Skeletal muscle satellite cell (primary cell): ENCODE measurements at regions not wholly inside any gene's neighbourhood (a gene's known extent, or its start where the extent isn't known, plus 50 kb on each side); places are given as distances from the start of the nearest gene placed in this dataset.

Experiments
- H3K27me3 ChIP-seq: 2 replicates; pipeline ENCODE4 v1.7.0; 2013; ENCODE audit warnings: low read length; ENCODE audit not compliant: control insufficient read depth, insufficient read depth
- H3K36me3 ChIP-seq: 2 replicates; pipeline ENCODE4 v1.7.0; 2013; ENCODE audit warnings: mild to moderate bottlenecking, control low read depth, low read length; ENCODE audit not compliant: insufficient read depth
- H3K4me1 ChIP-seq: 2 replicates; pipeline ENCODE4 v1.7.0; 2013; ENCODE audit warnings: low read length; ENCODE audit not compliant: control insufficient read depth, insufficient read depth
- H3K4me2 ChIP-seq: 2 replicates; pipeline ENCODE4 v1.7.0; 2013; ENCODE audit warnings: mild to moderate bottlenecking, low read length
- H3K4me3 ChIP-seq: 2 replicates; pipeline ENCODE4 v1.7.0; 2013; ENCODE audit warnings: low read length
- H3K9ac ChIP-seq: 2 replicates; pipeline ENCODE4 v1.7.0; 2013; ENCODE audit warnings: mild to moderate bottlenecking, low read depth, low read length, moderate library complexity
- H3K9me3 ChIP-seq: replicated peaks from 2 replicates; pipeline ENCODE4 v1.7.0; 2013; ENCODE audit warnings: mild to moderate bottlenecking, control low read depth, low read length

DNA sequence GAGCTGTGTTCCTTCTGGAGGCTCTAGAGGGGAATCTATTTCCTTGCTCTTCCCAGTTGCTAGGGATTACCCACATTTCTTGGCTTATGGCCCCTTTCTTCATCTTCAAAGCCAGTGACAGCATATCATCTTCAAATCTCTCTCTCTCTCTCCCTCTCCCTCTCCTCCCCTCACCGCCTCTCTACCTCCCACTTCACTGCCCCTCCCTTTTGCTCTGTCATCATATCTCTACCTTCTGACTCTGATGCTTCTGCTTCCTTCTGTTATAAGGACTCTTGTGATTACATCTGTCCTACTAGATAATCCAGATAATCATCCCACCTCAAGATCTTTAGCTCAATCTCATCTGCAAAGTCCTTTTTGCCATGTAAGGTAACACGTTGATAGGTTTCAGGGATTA is 93.1 kb upstream of the TEX13D start:
- Histone ChIP-seq H3K36me3 (no peaks in the 10 kb centered on the region), H3K9me3 (no peaks in the 10 kb centered on the region), H3K27me3 (no peaks in the 10 kb centered on the region), H3K4me1 (no peaks in the 10 kb centered on the region), H3K9ac (no peak overlapping the region), H3K4me2 (no peak overlapping the region), H3K4me3 (no peak overlapping the region)

DNA sequence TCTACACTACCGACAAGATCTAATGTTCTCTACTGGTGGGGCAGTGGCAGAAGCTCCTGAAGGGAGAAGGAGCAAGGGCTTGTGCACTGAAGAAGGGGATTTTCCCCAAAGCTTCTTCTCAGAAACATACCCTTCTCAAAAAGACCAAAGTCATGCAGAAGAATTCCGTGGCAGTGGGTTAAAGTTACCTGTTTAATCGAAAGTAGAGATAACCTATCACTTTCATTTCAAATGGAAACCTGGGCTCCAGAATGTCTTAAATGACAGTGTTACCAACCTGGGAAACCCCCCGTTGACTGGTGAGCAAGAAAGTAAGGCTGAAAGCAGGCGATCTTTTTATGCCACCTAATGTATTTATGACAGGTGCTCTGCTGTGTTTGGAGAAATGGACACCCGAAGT is 92.5 kb upstream of the TEX13D start:
- Histone ChIP-seq H3K27me3 (no peaks in the 10 kb centered on the region), H3K4me2 (no peak overlapping the region), H3K9me3 (no peaks in the 10 kb centered on the region), H3K36me3 (no peaks in the 10 kb centered on the region), H3K4me3 (no peak overlapping the region), H3K9ac (no peak overlapping the region), H3K4me1 (no peaks in the 10 kb centered on the region)

DNA sequence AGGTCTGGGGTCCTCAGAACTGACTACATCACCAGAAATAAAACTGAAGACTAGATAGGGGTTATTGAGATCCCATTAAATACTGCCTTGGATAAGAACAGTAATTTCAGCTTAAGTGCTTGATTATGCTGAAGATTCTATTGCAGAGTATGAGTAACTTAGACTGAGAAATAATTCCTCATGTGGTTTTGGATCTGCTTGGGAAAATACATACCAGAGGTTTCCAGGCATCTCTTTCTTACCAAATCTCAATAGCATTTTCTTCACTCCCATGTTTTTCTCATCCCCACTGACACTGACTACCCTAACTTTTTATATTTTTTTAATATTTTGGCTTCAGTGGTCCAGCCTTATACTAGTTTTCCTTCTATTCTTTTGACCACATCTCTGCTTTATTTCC is 92.0 kb upstream of the TEX13D start:
- Histone ChIP-seq H3K27me3 (no peaks in the 10 kb centered on the region), H3K4me2 (no peak overlapping the region), H3K36me3 (no peaks in the 10 kb centered on the region), H3K4me3 (no peak overlapping the region), H3K9ac (no peak overlapping the region), H3K9me3 (no peaks in the 10 kb centered on the region), H3K4me1 (no peaks in the 10 kb centered on the region)

DNA sequence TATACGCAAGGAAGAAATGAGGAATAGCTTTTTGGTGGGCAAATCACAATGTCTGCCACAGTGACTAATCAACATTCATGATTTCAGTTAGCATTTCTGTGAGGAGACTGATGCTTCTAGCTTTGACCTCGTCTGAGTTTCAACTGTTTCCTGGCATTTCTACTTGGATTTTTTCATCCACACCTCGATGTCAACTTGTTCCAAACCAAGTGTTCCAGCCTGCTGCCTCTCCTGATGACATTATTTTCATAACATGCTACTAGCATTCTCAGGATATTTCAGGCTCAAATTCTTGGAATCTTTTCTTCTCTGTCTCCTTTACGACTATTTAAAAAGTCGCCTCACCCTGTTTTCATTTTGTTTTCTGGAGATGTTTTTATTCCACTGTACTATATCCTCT is 90.3 kb upstream of the TEX13D start:
- no peaks in the 10 kb centered on the region for H3K4me1 ChIP-seq
- H3K9me3 ChIP-seq: no peaks in the 10 kb centered on the region
- H3K27me3 ChIP-seq: no peaks in the 10 kb centered on the region
- no peak overlapping the region for H3K9ac ChIP-seq
- H3K36me3 ChIP-seq: no peaks in the 10 kb centered on the region
- H3K4me2 ChIP-seq: no peak overlapping the region
- no peak overlapping the region for H3K4me3 ChIP-seq

DNA sequence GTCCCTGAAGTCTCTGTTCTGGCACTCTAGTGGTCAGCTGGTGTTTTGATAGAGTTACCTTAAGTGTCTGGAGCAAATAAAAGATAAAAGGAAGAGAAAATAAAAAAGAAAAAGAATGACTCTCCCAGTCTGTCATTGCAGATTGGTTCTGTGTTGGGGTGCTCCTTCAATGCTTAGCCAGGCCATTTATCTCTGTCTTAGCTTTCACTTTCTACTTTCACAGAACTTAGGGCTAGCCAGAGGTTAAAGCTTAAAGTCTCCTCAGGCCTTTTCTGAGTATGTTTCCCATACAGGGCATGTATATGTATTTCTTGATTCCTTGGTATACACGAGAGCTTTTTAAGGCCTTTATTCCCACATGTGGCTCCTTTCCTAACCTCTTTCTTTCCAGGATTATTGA is 83.1 kb upstream of the TEX13D start:
- H3K36me3 ChIP-seq: no peaks in the 10 kb centered on the region
- H3K4me2 ChIP-seq: no peak overlapping the region
- H3K27me3 ChIP-seq: no peaks in the 10 kb centered on the region
- H3K4me3 ChIP-seq: no peak overlapping the region
- H3K9me3 ChIP-seq: no peaks in the 10 kb centered on the region
- H3K9ac ChIP-seq: no peak overlapping the region
- no peaks in the 10 kb centered on the region for H3K4me1 ChIP-seq

DNA sequence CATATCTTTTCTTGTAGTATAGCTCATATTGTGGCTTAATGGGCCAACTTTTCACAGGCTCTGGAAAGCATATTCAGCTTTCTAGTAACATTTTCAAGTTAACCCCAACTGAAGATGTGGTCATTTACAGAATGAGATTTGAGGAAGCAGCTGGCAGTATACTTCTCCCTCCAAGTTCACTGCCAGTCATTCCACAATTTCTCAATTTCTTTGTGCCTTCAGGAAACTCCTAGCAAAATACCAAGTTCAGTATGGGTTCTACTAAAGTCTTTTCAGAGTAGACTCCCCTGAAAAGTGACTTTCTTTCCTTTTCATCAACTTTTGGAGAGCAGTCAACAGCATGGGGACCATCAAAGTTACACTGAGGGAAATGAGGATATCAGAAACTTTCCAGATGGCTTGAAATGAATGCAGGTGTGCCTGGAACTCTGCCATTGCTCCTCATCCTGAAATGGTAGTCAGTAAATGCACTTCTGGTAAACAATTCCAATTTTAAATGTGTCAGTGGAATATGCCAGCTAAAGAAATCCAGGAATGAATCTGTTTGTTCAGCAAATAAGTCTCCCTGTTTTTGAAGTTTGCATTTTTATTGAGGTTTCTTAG is 81.5 kb upstream of the TEX13D start:
- H3K4me2 ChIP-seq: no peak overlapping the region
- no peak overlapping the region for H3K9ac ChIP-seq
- no peak overlapping the region for H3K4me3 ChIP-seq
- H3K27me3 ChIP-seq: no peaks in the 10 kb centered on the region
- H3K4me1 ChIP-seq: no peaks in the 10 kb centered on the region
- H3K9me3 ChIP-seq: no peaks in the 10 kb centered on the region
- H3K36me3 ChIP-seq: no peaks in the 10 kb centered on the region

DNA sequence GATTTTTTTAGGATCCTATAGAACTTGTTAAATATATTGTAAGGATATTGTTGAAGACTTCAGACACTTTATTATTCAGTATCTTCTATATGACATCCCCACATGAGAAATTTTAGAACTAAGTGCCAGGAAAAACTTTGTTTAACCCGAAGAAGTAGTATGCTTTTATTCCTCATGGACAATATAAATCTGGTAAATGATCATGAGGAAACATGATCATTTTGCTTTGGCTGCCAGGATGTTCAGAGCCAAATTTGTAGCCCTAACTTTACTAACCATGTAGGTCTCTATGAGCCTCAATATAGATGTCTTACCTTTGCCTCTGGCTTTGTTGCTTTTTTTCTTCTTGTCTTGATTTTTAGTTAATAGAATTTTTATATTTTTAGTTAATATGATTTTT is 77.8 kb upstream of the TEX13D start:
- Histone ChIP-seq H3K9ac (no peak overlapping the region), H3K4me3 (no peak overlapping the region), H3K4me1 (no peaks in the 10 kb centered on the region), H3K9me3 (no peaks in the 10 kb centered on the region), H3K36me3 (no peaks in the 10 kb centered on the region), H3K4me2 (no peak overlapping the region), H3K27me3 (no peaks in the 10 kb centered on the region)

DNA sequence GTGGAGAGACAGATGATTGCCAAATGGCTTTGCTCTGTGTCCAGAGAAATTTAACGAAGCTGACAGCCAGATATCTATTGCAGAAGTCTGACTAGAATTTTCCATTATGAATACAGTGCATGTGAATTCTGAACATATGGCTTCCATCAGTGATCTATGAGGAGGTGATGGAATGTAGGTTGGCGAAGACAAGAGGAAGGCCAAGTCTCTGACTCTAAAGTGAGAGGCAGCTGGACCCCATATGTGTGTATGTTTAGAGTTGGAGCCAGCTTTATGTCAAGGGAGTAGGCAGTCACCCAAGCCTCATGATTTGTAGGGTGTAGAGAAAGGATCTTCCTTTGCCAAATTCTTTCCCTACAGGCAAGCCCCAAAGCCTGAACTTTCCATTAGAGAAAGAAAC is 76.2 kb upstream of the TEX13D start:
- Histone ChIP-seq H3K4me1 (no peaks in the 10 kb centered on the region), H3K36me3 (no peaks in the 10 kb centered on the region)

DNA sequence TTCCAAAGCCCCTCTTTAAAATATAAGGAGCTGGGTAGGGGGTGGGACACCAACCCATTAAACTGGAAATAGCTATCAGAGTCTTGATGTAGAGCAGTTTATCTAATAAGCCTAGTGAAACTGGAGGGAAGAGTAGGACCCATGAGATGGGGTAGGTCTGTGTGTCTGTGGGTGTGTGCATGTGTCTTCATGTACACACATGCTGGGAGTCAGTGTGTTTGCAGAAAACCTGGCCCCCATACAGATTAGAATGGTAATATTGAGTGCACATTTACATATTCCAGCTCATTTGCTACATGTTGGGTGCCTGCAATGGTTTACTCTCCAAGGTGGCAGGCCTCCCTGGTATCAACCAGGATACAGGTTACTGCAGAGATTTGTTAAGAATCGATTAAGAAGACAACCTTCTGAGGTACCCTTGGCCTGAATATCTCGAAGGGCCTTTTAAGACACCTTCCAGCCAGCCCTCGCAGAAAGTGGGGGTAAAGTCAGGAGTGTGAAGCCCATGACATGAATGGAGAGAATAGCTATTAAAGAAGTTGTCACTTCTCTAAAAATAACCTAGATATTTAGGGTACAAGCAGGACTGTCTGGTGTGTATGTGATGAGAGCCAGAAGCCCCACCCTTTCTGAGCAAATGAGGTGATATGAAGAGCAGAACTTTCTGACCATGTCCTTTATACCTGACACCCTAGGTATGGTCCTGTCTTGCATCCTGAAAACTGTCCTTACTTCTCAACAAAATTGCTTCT is 75.7 kb upstream of the TEX13D start:
- no peaks in the 10 kb centered on the region for H3K36me3 ChIP-seq
- no peaks in the 10 kb centered on the region for H3K9me3 ChIP-seq
- no peaks in the 10 kb centered on the region for H3K4me1 ChIP-seq
- no peak overlapping the region for H3K4me3 ChIP-seq
- no peak overlapping the region for H3K9ac ChIP-seq
- no peaks in the 10 kb centered on the region for H3K27me3 ChIP-seq
- no peak overlapping the region for H3K4me2 ChIP-seq

More for the DNA sequence above, 76.2 kb upstream of the TEX13D start:
- H3K4me3 ChIP-seq: no peak overlapping the region
- H3K4me2 ChIP-seq: no peak overlapping the region
- H3K27me3 ChIP-seq: no peaks in the 10 kb centered on the region
- no peak overlapping the region for H3K9ac ChIP-seq
- H3K9me3 ChIP-seq: no peaks in the 10 kb centered on the region

DNA sequence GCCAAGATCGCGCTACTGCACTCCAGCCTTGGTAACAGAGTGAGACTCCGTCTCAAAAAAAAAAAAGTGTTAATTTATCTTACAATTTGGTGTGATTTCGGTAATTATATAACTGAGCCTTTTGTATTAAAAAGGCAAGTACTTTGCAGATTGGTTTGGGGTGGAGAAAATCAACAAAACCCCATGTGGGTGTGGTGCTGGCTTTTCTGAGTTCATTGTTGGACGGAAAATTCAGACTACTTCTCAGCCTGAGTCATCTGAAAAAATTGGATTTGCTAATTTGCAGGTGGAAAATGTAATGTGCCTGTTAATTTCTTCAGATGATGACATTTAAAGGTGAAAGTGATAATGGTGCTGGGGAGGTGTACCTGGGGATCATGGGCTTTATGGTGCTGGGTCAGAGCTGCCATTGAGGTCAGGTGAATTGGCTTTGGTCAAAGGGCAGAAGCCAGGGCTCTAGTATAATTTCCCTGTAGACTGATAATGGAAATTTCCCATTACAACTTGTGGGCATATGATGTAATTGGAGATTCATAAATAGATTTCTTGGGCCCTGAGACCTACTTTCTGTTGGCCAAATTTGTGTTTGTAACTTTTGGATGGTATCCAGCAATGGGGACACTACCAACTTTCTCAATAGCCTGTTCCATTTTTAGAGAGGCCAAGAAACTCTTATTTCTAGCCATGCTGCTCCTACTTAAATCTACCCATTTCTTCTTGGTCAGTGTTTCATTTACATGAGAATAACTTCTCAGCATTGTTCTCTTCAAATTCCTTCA is 74.3 kb upstream of the TEX13D start:
- H3K9me3 ChIP-seq: no peaks in the 10 kb centered on the region
- H3K4me2 ChIP-seq: no peak overlapping the region
- H3K9ac ChIP-seq: no peak overlapping the region
- no peaks in the 10 kb centered on the region for H3K27me3 ChIP-seq
- H3K4me3 ChIP-seq: no peak overlapping the region
- no peaks in the 10 kb centered on the region for H3K36me3 ChIP-seq
- no peaks in the 10 kb centered on the region for H3K4me1 ChIP-seq

DNA sequence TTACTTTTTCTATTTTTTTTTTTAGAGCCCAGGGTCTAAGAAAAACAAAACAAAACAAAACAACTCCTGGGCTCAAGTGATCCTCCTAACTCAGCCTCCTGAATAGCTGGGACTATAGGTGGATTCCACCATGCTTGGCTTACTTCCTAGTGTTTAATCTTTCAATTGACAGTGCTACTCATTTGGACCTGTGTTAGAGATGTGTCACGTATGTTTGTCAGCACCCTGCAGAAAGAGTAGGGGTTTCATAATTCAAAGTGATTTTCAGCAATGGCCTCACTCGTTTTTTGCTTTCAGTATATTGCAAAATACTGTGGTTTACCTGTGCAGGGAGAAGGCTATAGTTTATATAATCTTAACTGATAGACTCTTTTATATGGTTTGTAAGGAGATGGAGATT is 71.6 kb upstream of the TEX13D start:
- H3K9me3 ChIP-seq: no peaks in the 10 kb centered on the region
- H3K4me3 ChIP-seq: no peak overlapping the region
- no peaks in the 10 kb centered on the region for H3K4me1 ChIP-seq
- no peaks in the 10 kb centered on the region for H3K36me3 ChIP-seq
- no peak overlapping the region for H3K9ac ChIP-seq
- H3K4me2 ChIP-seq: no peak overlapping the region
- no peaks in the 10 kb centered on the region for H3K27me3 ChIP-seq
